ENCODE measurements at regions not wholly inside any gene's neighbourhood (a gene's known extent, or its start where the extent isn't known, plus 50 kb on each side); places are given as distances from the start of the nearest gene placed in this dataset.

DNA sequence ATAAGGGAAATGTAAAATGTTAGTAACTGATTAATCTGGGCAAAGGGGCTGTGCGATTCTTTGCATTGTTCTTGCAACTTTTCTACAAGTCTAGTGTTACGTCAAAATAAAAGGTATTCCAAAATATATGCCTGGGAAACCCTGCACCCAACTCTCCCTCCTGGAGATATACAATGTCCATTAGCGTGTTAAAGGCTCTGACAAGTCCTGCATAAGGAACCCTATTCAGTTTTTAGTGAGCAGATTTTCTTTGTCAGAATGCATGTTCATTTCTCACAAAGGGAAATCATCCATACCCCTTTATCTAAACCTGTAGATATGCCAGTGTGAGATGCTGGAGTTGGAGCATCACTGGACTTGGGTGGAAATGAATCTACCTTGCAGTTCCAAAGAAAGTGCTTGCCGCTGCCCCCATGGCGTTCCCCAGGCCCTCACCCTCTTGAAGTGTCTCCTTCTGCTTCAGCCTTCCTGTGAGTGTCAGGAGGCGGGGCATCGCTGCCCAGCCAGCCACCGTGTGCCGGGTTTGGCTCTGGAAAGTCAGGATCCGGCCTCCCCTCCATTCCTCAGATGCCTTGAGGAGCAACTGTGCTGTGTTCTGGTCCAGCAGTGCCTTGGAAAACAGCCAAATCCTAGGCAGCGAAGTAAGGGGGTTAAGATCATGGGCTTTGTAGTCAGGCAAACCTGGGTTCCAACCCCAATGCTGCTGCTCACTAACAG is 85.5 kb downstream of the RMI2 start:
- no peaks in the 10 kb centered on the region for H3K4me1 ChIP-seq (ENCODE audit: low read length)
- no peak overlapping the region for H3K27ac ChIP-seq (ENCODE audit: low read length)
- H3K9me3 ChIP-seq (ENCODE audit: insufficient read depth, low read length): no peaks in the 10 kb centered on the region
- H3K79me2 ChIP-seq (ENCODE audit: low read length): no peaks in the 10 kb centered on the region
- H3K4me3 ChIP-seq (ENCODE audit: low read length): no peak overlapping the region
- TF ChIP-seq EZH2phosphoT487 (IDR thresholded peaks at IDR 0.05; ENCODE audit: low read depth): no peak
- TF ChIP-seq, protein P1, sequence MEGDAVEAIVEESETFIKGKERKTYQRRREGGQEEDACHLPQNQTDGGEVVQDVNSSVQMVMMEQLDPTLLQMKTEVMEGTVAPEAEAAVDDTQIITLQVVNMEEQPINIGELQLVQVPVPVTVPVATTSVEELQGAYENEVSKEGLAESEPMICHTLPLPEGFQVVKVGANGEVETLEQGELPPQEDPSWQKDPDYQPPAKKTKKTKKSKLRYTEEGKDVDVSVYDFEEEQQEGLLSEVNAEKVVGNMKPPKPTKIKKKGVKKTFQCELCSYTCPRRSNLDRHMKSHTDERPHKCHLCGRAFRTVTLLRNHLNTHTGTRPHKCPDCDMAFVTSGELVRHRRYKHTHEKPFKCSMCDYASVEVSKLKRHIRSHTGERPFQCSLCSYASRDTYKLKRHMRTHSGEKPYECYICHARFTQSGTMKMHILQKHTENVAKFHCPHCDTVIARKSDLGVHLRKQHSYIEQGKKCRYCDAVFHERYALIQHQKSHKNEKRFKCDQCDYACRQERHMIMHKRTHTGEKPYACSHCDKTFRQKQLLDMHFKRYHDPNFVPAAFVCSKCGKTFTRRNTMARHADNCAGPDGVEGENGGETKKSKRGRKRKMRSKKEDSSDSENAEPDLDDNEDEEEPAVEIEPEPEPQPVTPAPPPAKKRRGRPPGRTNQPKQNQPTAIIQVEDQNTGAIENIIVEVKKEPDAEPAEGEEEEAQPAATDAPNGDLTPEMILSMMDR (IDR thresholded peaks at IDR 0.05; ENCODE audit: low read depth, low read length): no peak
- no peak overlapping the region for H3K9ac ChIP-seq (ENCODE audit: low read length)
- no peaks in the 10 kb centered on the region for H3K36me3 ChIP-seq (replicated peaks; ENCODE audit: low read depth, low read length)
- H4K20me1 ChIP-seq (ENCODE audit: insufficient read depth, low read length): no peaks in the 10 kb centered on the region
- peaks cover 26% of the 10 kb centered on the region for H3K27me3 ChIP-seq (ENCODE audit: low read depth, low read length)
- H2AFZ ChIP-seq (ENCODE audit: low read depth, low read length): no peak overlapping the region
- no peak overlapping the region for H3K4me2 ChIP-seq (ENCODE audit: low read length)

DNA sequence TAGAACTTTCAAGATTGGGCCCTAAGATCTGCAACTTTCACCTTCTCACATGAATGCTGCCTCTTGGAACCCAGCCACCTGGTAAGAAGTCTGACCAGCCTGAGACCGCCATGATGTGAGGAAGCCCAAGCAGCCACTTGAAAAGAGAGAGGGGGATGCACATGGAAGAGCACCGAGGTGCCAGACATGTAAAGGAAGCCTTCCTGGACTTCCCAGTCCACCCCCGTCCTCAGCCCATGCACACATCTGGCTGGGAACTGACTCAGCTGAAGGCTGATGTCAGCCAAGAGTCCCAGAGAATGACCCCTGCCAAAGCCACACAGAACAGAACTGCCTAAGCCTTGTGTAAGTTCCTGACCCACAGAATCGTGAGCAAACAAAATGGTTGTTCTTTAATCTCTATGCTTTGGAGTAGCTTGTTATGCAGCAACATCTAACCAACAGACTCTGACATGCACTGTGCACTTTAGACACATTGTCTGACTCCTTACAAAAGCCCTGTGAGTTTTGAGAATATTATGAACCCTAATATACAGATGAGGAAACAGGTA is 86.7 kb downstream of the RMI2 start:
- no peak overlapping the region for H3K27ac ChIP-seq (ENCODE audit: low read length)
- no peak overlapping the region for H3K9ac ChIP-seq (ENCODE audit: low read length)
- H3K36me3 ChIP-seq (replicated peaks; ENCODE audit: low read depth, low read length): no peaks in the 10 kb centered on the region
- no peak for TF ChIP-seq EZH2phosphoT487 (IDR thresholded peaks at IDR 0.05; ENCODE audit: low read depth)
- TF ChIP-seq, protein P1 (IDR thresholded peaks at IDR 0.05; ENCODE audit: low read depth, low read length): no peak
- H3K4me3 ChIP-seq (ENCODE audit: low read length): no peak overlapping the region
- no peaks in the 10 kb centered on the region for H4K20me1 ChIP-seq (ENCODE audit: insufficient read depth, low read length)
- H3K9me3 ChIP-seq (ENCODE audit: insufficient read depth, low read length): no peaks in the 10 kb centered on the region
- H2AFZ ChIP-seq (ENCODE audit: low read depth, low read length): no peak overlapping the region
- no peaks in the 10 kb centered on the region for H3K4me1 ChIP-seq (ENCODE audit: low read length)
- no peaks in the 10 kb centered on the region for H3K79me2 ChIP-seq (ENCODE audit: low read length)
- no peak overlapping the region for H3K4me2 ChIP-seq (ENCODE audit: low read length)
- H3K27me3 ChIP-seq (ENCODE audit: low read depth, low read length): peaks cover 26% of the 10 kb centered on the region

DNA sequence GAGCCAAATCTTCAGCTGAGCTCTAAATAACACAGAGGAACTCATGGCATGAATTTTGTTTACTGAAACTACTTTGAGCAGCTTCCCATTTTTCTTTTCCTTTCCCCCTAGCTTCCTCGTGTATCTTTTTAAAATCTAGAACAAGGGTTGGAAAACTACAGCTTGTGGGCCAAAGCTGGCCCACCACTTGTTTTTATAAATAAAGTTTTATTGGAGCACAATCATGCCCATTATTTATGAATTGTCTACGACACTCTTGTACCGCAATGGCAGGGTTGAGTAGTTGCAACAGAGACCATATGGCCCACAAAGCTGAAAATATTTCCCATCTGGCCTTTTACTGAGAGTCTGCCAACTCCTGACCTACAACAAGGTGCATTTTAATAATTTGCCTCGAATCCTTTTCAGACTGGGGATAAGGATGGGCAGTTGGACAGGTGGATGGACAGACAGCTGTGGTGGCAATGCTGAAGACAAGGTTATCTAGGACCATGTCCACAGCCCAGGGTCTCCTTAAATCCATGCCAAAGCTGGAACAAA is 87.7 kb downstream of the RMI2 start:
- Histone ChIP-seq H3K27ac (ENCODE audit: low read length) (no peak overlapping the region), H3K4me3 (ENCODE audit: low read length) (no peak overlapping the region), H3K4me1 (ENCODE audit: low read length) (no peaks in the 10 kb centered on the region), H2AFZ (ENCODE audit: low read depth, low read length) (no peak overlapping the region), H3K27me3 (ENCODE audit: low read depth, low read length) (peaks cover 26% of the 10 kb centered on the region), H3K79me2 (ENCODE audit: low read length) (no peaks in the 10 kb centered on the region), H3K9ac (ENCODE audit: low read length) (no peak overlapping the region), H3K9me3 (ENCODE audit: insufficient read depth, low read length) (no peaks in the 10 kb centered on the region), H3K4me2 (ENCODE audit: low read length) (no peak overlapping the region), H3K36me3 (replicated peaks; ENCODE audit: low read depth, low read length) (no peaks in the 10 kb centered on the region), H4K20me1 (ENCODE audit: insufficient read depth, low read length) (no peaks in the 10 kb centered on the region)
- TF ChIP-seq, protein P1 (IDR thresholded peaks at IDR 0.05; ENCODE audit: low read depth, low read length): no peak
- no peak for TF ChIP-seq EZH2phosphoT487 (IDR thresholded peaks at IDR 0.05; ENCODE audit: low read depth)

DNA sequence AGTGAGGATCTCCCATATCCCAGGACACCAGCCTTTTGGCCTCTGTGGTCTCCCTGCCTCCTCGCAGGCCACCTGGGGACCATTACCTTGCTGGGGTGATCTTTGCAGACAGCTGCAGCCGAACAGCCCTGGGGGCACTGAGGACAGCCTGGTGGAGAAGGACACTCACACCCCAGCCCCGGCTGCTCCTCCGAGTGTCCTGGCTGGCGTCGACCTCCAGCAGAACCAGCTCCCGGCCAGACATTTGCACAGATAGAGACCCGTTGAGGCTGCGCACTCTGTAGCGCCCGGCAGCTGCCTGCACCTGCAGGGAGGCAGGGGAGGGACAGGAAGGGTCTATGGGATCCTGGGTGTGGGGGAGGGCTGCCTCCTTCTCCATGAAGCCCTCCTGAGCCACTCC is 90.3 kb downstream of the RMI2 start:
- TF ChIP-seq EZH2phosphoT487 (IDR thresholded peaks at IDR 0.05; ENCODE audit: low read depth): no peak
- TF ChIP-seq, protein P1 (IDR thresholded peaks at IDR 0.05; ENCODE audit: low read depth, low read length): no peak
- Histone ChIP-seq H3K9ac (ENCODE audit: low read length) (no peak overlapping the region), H3K36me3 (replicated peaks; ENCODE audit: low read depth, low read length) (no peaks in the 10 kb centered on the region), H3K4me2 (ENCODE audit: low read length) (no peak overlapping the region), H3K79me2 (ENCODE audit: low read length) (no peaks in the 10 kb centered on the region), H3K4me3 (ENCODE audit: low read length) (no peak overlapping the region), H3K9me3 (ENCODE audit: insufficient read depth, low read length) (no peaks in the 10 kb centered on the region), H4K20me1 (ENCODE audit: insufficient read depth, low read length) (no peaks in the 10 kb centered on the region), H2AFZ (ENCODE audit: low read depth, low read length) (no peak overlapping the region), H3K27ac (ENCODE audit: low read length) (no peak overlapping the region), H3K27me3 (ENCODE audit: low read depth, low read length) (peaks cover 20% of the 10 kb centered on the region), H3K4me1 (ENCODE audit: low read length) (no peaks in the 10 kb centered on the region)
